ENCODE measurements at regions not wholly inside any gene's neighbourhood (a gene's known extent, or its start where the extent isn't known, plus 50 kb on each side); places are given as distances from the start of the nearest gene placed in this dataset.

DNA sequence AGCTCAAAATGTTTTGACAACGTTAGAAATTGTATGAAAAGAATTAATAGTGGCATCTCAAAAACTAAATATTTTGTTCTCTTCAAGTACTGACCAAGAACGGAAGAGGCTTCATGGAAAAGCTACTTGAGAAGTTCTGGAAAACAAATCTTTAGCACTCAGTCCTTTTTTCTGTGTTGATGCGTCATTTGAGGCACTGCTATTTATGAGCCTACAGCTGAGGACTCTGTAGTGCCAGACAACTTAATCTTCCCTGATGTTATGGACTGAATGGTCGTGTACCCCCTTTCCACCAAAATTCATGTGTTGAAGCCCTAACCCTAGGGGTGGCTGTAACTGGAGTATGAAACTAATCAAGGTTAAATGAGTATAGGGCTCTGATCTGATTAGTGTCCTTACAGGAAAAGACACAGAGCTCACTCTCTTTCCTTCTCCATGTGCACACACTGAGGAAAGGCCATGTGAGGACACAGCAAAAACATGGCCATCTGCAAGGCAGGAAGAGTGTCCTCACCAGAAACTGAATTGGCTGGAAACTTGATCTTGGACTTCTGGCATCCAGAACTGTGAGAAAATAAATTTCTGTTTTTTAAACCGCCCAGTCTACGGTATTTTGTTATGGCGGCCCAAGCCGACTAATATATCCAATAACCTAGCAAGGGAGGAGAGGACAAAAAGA lies 337.0 kb upstream of the CLEC14A start:
- DNase-seq (ENCODE audit: low read depth, low spot score) (no peak), ATAC-seq (no peak)
- ChIA-PET CTCF (no interaction called here), RAD21 (ENCODE audit: low non-redundant PET in 1 of 2, low total read pairs in 2 of 2, uncharacterized antibody in 2 of 2, unreplicated experiment in 2 of 2) (no interaction called here), POLR2A (no interaction called here)
- H3K9ac ChIP-seq (ENCODE audit: low read length): no peak overlapping the region
- H4K20me1 ChIP-seq (ENCODE audit: insufficient read depth): no peaks in the 10 kb centered on the region
- intact Hi-C loops (cut with micrococcal nuclease): no loop called here
- H3K4me3 ChIP-seq (replicated peaks in 1 of 2; ENCODE audit: low read depth in 1 of 2, low read length in 2 of 2): no peak overlapping the region
- no peak overlapping the region for H3K4me2 ChIP-seq (ENCODE audit: low read length)
- TF ChIP-seq, protein P1, sequence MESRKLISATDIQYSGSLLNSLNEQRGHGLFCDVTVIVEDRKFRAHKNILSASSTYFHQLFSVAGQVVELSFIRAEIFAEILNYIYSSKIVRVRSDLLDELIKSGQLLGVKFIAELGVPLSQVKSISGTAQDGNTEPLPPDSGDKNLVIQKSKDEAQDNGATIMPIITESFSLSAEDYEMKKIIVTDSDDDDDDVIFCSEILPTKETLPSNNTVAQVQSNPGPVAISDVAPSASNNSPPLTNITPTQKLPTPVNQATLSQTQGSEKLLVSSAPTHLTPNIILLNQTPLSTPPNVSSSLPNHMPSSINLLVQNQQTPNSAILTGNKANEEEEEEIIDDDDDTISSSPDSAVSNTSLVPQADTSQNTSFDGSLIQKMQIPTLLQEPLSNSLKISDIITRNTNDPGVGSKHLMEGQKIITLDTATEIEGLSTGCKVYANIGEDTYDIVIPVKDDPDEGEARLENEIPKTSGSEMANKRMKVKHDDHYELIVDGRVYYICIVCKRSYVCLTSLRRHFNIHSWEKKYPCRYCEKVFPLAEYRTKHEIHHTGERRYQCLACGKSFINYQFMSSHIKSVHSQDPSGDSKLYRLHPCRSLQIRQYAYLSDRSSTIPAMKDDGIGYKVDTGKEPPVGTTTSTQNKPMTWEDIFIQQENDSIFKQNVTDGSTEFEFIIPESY (IDR thresholded peaks at IDR 0.05; ENCODE audit: extremely low read depth, insufficient replicate concordance, low read length): no peak
- TF ChIP-seq ZNF274 (IDR thresholded peaks at IDR 0.05; ENCODE audit: low read depth, low read length) (no peak), EZH2phosphoT487 (IDR thresholded peaks at IDR 0.05; ENCODE audit: borderline replicate concordance) (no peak), ZFX (IDR thresholded peaks at IDR 0.05) (no peak), SRF (IDR thresholded peaks at IDR 0.05; ENCODE audit: low read depth) (no peak), EZH2 (IDR thresholded peaks at IDR 0.05) (no peak), RAD21 (IDR thresholded peaks at IDR 0.05; ENCODE audit: low read depth) (no peak), CBX3 (IDR thresholded peaks at IDR 0.05; ENCODE audit: low read depth) (no peak), ATF3 (IDR thresholded peaks at IDR 0.05) (no peak)
- H3K9me2 ChIP-seq (ENCODE audit: insufficient read depth): no peaks in the 10 kb centered on the region
- no peak overlapping the region for H3K27ac ChIP-seq (ENCODE audit: low read depth, low read length)
- H2AFZ ChIP-seq (ENCODE audit: low read depth, low read length, poor library complexity, severe bottlenecking): no peak overlapping the region
- H3K36me3 ChIP-seq (ENCODE audit: control insufficient read depth in 1 of 2, insufficient read depth in 2 of 2, low read length in 2 of 2): no peaks in the 10 kb centered on the region
- no TSS peak for BruUV-seq (replicated peaks)
- no peaks in the 10 kb centered on the region for H3K27me3 ChIP-seq (ENCODE audit: insufficient read depth, low read length)
- H3K79me2 ChIP-seq (ENCODE audit: insufficient read depth, low read length): no peaks in the 10 kb centered on the region
- H3K9me3 ChIP-seq (ENCODE audit: control insufficient read depth in 1 of 2, insufficient read depth in 1 of 2, low read depth in 1 of 2, low read length in 2 of 2): no peaks in the 10 kb centered on the region
- H3K4me1 ChIP-seq (ENCODE audit: control insufficient read depth in 1 of 2, insufficient read depth in 2 of 2, low read length in 2 of 2): no peaks in the 10 kb centered on the region

Measured in HCT116 (cell line).